OCI-LY1 (cell line): ENCODE measurements at regions not wholly inside any gene's neighbourhood (a gene's known extent, or its start where the extent isn't known, plus 50 kb on each side); places are given as distances from the start of the nearest gene placed in this dataset.

Experiments
- EZH2 ChIP-seq: fragments of 200-600 bp; sonication (generic), shearing (Covaris generic); IDR thresholded peaks from 2 replicates; pipeline ENCODE4 v1.8.0; 2017; ENCODE audit warnings: borderline replicate concordance, mixed run types, mild to moderate bottlenecking, antibody characterized with exemption, low read length, moderate library complexity, mixed read lengths
- TF ChIP-seq, protein P1 (sequence below): fragments of 200-600 bp; sonication (generic), shearing (Covaris generic); IDR thresholded peaks from 2 replicates; pipeline ENCODE4 v1.5.1; 2017; ENCODE audit warnings: mild to moderate bottlenecking, antibody characterized with exemption, low read length, moderate library complexity, mixed read lengths

DNA sequence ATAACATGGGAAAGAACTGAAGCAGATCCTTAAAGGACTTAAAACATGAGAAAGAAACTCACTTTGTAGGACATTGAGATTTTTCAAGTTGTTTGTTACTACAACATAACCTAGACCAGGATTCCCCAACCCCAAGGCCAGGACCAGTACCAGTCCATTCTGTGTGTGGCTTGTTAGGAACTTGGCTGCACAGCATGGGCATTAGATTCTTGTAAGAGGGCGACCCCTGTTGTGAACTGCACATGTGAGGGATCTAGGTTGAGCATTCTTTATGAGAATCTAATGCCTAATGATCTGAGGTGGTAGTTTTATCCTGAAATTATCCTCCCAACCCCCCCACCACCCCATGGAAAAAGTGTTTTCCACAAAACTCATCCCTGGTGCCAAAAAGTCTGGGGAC, 566.1 kb downstream of the KCTD8 start:
- TF ChIP-seq, protein P1, sequence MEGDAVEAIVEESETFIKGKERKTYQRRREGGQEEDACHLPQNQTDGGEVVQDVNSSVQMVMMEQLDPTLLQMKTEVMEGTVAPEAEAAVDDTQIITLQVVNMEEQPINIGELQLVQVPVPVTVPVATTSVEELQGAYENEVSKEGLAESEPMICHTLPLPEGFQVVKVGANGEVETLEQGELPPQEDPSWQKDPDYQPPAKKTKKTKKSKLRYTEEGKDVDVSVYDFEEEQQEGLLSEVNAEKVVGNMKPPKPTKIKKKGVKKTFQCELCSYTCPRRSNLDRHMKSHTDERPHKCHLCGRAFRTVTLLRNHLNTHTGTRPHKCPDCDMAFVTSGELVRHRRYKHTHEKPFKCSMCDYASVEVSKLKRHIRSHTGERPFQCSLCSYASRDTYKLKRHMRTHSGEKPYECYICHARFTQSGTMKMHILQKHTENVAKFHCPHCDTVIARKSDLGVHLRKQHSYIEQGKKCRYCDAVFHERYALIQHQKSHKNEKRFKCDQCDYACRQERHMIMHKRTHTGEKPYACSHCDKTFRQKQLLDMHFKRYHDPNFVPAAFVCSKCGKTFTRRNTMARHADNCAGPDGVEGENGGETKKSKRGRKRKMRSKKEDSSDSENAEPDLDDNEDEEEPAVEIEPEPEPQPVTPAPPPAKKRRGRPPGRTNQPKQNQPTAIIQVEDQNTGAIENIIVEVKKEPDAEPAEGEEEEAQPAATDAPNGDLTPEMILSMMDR = peak; percentile 28; the same call in 1 of the 2 replicates
- no peak for TF ChIP-seq EZH2
